Ectodermal cell (in vitro differentiated cells): ENCODE measurements at regions not wholly inside any gene's neighbourhood (a gene's known extent, or its start where the extent isn't known, plus 50 kb on each side); places are given as distances from the start of the nearest gene placed in this dataset.

Experiments
- H3K27ac ChIP-seq: 2 replicates; pipeline ENCODE4 v1.7.0; 2013; ENCODE audit warnings: mild to moderate bottlenecking, low read depth, low read length; ENCODE audit not compliant: insufficient read depth, poor library complexity, severe bottlenecking
- H3K27me3 ChIP-seq: 2 replicates; pipeline ENCODE4 v1.7.0; 2013; ENCODE audit warnings: mild to moderate bottlenecking, low read length; ENCODE audit not compliant: insufficient read depth, control insufficient read depth, poor library complexity, severe bottlenecking
- H3K36me3 ChIP-seq: one replicate; pipeline ENCODE4 v1.7.0; 2013; ENCODE audit warnings: low read length; ENCODE audit not compliant: control insufficient read depth, insufficient read depth
- H3K4me1 ChIP-seq: one replicate; pipeline ENCODE4 v1.7.0; 2013; ENCODE audit warnings: low read length; ENCODE audit not compliant: control insufficient read depth, insufficient read depth
- H3K4me3 ChIP-seq: 2 replicates; pipeline ENCODE4 v1.7.0; 2013; ENCODE audit warnings: low read depth, low read length, control low read depth; ENCODE audit not compliant: insufficient read depth
- H3K9me3 ChIP-seq: 2 replicates; pipeline ENCODE4 v1.7.0; 2013; ENCODE audit warnings: mild to moderate bottlenecking, low read length, moderate library complexity; ENCODE audit not compliant: control insufficient read depth
- WGBS, 2 experiments: methylation state at CpG; one replicate each; pipeline ENCODE4 v1.1.7; 2013; ENCODE audit warnings: missing lambda C conversion rate in 2 of 2; 5-methylcytosine and 5-hydroxymethylcytosine counted together

DNA sequence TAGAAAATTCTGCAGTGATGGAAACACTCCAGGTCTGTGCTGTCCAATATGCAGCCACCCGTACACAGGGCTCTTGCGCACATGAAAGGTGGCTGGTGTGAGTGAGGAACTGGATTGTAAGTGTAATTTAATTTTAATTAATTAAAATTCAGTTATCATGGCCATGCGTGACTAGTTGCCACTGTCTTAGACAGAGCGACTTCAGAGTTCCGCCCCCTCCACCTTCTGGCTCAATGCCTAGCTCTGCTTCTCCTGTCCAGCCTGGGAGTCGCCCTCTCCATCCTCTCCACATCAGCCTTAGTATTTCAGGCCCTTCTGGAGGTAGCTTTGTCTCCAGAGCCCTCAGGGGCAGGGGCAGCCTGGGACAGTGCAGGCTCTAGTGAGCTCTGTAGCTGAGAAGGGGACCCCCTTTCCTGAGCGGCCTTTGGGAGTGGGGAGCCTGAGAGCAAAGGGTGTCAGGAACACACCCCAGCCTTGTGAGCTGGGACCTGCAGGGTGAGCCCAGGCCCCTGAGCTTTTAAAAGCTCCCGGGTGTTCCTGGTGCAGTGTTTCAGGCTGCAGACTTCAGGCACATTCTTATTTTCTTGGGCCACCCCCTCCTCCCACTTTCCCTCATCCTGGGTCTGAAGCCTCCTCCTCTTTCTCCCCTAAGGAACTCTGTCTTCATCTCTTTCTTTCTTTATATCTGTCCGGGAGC is 99.4 kb downstream of the IRF8 start:
- Histone ChIP-seq H3K9me3 (no peaks in the 10 kb centered on the region), H3K4me1 (no peaks in the 10 kb centered on the region), H3K27ac (no peak overlapping the region), H3K27me3 (no peaks in the 10 kb centered on the region), H3K4me3 (no peak overlapping the region), H3K36me3 (no peaks in the 10 kb centered on the region)
- 91 to 95% methylated on average over 9 of the region's 9 CpGs for WGBS, 2 experiments

GRCh38 chr16:85998868-85999729 is 100.1 kb downstream of the IRF8 start:
- Histone ChIP-seq H3K27ac (no peak overlapping the region), H3K27me3 (no peaks in the 10 kb centered on the region)
- 91 to 92% methylated on average over 8 of the region's 8 CpGs for WGBS, 2 experiments

DNA sequence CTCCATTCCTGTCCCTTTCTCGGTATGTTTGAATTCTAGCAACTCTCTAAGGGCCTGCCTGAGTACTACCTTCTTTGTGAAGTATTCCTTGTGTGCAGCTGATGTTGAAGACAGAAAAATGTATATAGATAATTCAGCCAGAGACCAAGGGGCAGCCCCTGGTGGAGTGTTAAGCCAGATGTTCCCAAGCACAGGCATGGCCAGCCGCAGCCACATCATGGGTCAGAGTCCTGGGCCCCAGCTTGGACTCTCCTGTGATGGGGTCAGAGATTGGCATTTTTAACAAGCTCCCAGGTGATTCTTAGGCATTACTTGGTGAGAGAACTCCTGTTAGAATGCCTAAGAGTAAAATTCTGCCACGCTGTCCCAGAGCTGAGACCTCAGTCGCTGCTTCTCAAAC is 100.8 kb downstream of the IRF8 start:
- no peaks in the 10 kb centered on the region for H3K9me3 ChIP-seq
- H3K4me1 ChIP-seq: no peaks in the 10 kb centered on the region
- no peak overlapping the region for H3K27ac ChIP-seq
- no peak overlapping the region for H3K4me3 ChIP-seq
- H3K27me3 ChIP-seq: no peaks in the 10 kb centered on the region
- no peaks in the 10 kb centered on the region for H3K36me3 ChIP-seq
- 89 to 94% methylated on average over 4 of the region's 4 CpGs for WGBS, 2 experiments

More at GRCh38 chr16:85998868-85999729, 100.1 kb downstream of the IRF8 start:
- no peaks in the 10 kb centered on the region for H3K36me3 ChIP-seq
- no peaks in the 10 kb centered on the region for H3K9me3 ChIP-seq
- H3K4me3 ChIP-seq: no peak overlapping the region
- no peaks in the 10 kb centered on the region for H3K4me1 ChIP-seq

DNA sequence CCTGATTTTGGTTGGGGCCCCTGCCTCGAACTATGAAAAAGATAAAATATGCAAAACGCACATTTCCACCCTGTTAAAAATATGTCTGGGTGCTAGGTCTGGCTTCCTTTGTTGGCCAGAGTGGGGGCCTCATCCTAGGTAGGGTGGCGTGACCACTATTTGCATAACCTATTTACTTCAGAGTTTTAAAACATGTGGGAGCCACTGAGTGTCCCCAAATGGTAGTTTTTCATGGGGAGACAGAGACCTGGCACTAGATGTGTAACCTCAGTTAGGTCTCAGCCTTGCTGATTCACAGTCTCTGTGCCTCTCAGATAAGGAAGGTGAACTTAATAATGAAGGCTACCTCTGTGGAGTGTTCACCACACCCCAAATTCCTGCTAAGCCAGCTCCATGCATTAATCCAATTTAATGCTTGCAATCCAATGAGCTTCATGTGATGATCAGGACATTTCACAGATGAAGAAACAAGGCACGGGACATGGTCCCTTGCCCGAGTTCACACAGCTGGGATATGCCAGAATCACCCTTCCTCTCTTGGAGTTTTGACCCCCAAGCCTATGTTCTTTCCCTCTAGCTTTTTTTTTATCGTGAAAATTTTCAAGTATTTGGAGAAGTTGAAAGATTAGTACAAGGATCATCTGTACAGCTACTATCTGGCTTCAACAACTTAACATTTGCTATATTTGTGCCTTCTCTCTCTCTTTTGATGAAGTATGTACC is 103.4 kb downstream of the IRF8 start:
- 94% methylated on average over 4 to 6 of the region's 6 CpGs for WGBS, 2 experiments
- no peaks in the 10 kb centered on the region for H3K4me1 ChIP-seq
- no peak overlapping the region for H3K4me3 ChIP-seq
- H3K36me3 ChIP-seq: no peaks in the 10 kb centered on the region
- no peaks in the 10 kb centered on the region for H3K9me3 ChIP-seq
- H3K27ac ChIP-seq: no peak overlapping the region
- H3K27me3 ChIP-seq: no peaks in the 10 kb centered on the region

DNA sequence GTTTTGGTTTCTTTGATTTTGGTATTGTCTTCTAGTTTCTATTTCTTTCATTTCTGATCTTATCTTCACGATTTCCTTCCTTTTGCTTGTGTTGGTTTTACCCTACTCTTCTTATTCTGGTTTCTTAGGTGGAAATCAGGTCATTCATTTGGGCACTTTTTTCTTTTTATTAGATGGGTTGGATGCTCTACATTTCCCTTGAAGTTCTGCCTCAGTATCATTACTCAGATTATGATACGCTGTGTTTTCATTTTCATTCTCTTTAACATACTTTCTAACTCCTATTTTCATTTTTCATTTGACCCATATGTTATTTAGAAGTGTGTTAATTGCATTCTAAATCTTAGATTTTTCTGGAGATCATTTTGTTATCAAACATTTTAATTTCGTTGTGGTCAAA is 108.6 kb downstream of the IRF8 start:
- no peak overlapping the region for H3K27ac ChIP-seq
- H3K4me3 ChIP-seq: no peak overlapping the region
- no peaks in the 10 kb centered on the region for H3K9me3 ChIP-seq
- H3K4me1 ChIP-seq: no peaks in the 10 kb centered on the region
- no peaks in the 10 kb centered on the region for H3K27me3 ChIP-seq
- 86 to 88% methylated on average over 1 to 3 of the region's 3 CpGs for WGBS, 2 experiments
- no peaks in the 10 kb centered on the region for H3K36me3 ChIP-seq

DNA sequence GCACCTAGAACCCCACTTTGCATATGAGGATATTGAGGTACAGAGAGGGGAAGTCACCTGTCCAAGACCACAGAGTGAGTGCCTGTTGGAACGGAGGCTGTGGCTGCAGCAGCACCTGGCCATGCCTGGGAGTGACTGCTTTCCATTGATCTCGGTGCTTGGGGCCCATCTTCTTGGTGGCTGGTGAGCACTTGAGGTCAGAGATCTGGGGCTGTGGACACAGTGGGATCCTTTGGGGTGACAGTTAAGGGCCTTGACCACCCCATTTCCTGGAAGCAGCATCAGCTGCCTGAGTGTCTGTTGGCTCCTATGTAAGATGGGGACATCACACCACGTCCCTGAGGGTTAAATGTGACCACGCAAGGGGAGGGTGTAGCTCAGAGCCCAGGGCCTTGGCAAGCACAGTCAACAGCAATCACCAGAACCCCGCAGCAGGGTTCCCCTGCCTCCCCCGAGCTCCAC is 111.7 kb downstream of the IRF8 start:
- Histone ChIP-seq H3K27me3 (no peaks in the 10 kb centered on the region), H3K9me3 (no peaks in the 10 kb centered on the region), H3K27ac (no peak overlapping the region), H3K4me3 (no peak overlapping the region), H3K36me3 (no peaks in the 10 kb centered on the region), H3K4me1 (no peaks in the 10 kb centered on the region)
- WGBS, 2 experiments: 90 to 94% methylated on average over 6 of the region's 6 CpGs

GRCh38 chr16:86011532-86011931 is 112.6 kb downstream of the IRF8 start:
- 85 to 86% methylated on average over 5 of the region's 5 CpGs for WGBS, 2 experiments

GRCh38 chr16:86012221-86012620 is 113.3 kb downstream of the IRF8 start:
- no peak overlapping the region for H3K4me3 ChIP-seq
- H3K36me3 ChIP-seq: no peaks in the 10 kb centered on the region
- H3K4me1 ChIP-seq: no peaks in the 10 kb centered on the region
- no peak overlapping the region for H3K27ac ChIP-seq
- H3K9me3 ChIP-seq: no peaks in the 10 kb centered on the region
- H3K27me3 ChIP-seq: peaks cover 3% of the 10 kb centered on the region
- 93 to 94% methylated on average over 5 of the region's 5 CpGs for WGBS, 2 experiments

More at GRCh38 chr16:86011532-86011931, 112.6 kb downstream of the IRF8 start:
- Histone ChIP-seq H3K4me1 (no peaks in the 10 kb centered on the region), H3K36me3 (no peaks in the 10 kb centered on the region), H3K27me3 (no peaks in the 10 kb centered on the region), H3K27ac (no peak overlapping the region), H3K9me3 (no peaks in the 10 kb centered on the region), H3K4me3 (no peak overlapping the region)

DNA sequence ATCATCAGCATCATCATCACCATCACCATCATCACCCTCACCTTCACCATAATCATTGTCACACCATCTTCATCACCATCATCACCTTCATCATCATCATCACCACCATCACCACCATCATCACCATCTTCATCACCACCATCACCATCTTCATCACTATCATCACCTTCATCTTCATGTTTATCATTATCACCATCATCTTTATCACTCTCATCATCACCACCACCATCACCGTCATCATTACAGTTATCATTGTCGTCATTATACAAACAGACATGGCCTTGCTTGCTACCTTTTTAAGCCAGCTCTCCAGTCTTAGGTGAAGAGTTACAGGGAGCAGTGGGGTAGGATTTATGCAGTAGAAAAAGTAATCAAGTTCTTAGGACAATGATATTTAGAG is 114.9 kb downstream of the IRF8 start:
- no peaks in the 10 kb centered on the region for H3K4me1 ChIP-seq
- H3K36me3 ChIP-seq: no peaks in the 10 kb centered on the region
- peaks cover 3% of the 10 kb centered on the region for H3K27me3 ChIP-seq
- H3K9me3 ChIP-seq: no peaks in the 10 kb centered on the region
- H3K27ac ChIP-seq: no peak overlapping the region
- H3K4me3 ChIP-seq: no peak overlapping the region
- 89 to 97% methylated on average over 2 of the region's 2 CpGs for WGBS, 2 experiments

GRCh38 chr16:86015606-86016005 is 116.6 kb downstream of the IRF8 start:
- H3K36me3 ChIP-seq: no peaks in the 10 kb centered on the region
- H3K27me3 ChIP-seq: peaks cover 3% of the 10 kb centered on the region
- peaks cover 4% of the 10 kb centered on the region for H3K9me3 ChIP-seq
- no peak overlapping the region for H3K4me3 ChIP-seq
- 89% methylated on average over 6 of the region's 6 CpGs for WGBS, 2 experiments
- H3K4me1 ChIP-seq: no peaks in the 10 kb centered on the region
- H3K27ac ChIP-seq: no peak overlapping the region
